Fibroblast of skin of right biceps (primary cell): ENCODE measurements at regions not wholly inside any gene's neighbourhood (a gene's known extent, or its start where the extent isn't known, plus 50 kb on each side); places are given as distances from the start of the nearest gene placed in this dataset.

Source experiments
- DNase-seq: peaks from one replicate; pipeline ENCODE4 v3.0.0-alpha.2; 2013

GRCh38 chr1:95699149-95699953 lies 465.3 kb downstream of the RWDD3 start:
- no peak for DNase-seq

- DNase-seq, result no peak
These were observed 467.6 kb downstream of the RWDD3 start for GRCh38 chr1:95701450-95702173.

GRCh38 chr1:95703046-95703445 lies 469.0 kb downstream of the RWDD3 start:
- DNase-seq, result no peak

DNA sequence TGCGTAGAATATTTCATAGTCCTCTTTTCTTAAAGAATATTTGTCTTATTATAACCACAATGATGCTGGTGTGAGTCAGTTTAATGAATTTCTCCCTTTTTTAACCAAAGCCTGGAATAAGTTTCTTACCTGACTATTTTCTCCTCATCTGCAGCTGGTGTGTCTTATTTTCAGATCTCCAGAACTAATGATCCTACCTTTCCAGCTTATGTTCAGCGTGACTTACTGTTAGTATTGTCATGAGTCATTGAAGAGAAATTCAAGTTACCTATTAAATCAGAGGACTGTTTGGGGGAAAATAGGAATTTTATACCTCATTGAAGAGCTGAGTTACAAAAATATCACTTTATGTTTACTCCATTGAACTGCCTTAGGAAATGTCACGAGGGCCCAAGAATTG lies 482.1 kb downstream of the RWDD3 start:
- no peak for DNase-seq

GRCh38 chr1:95716550-95716949 lies 482.5 kb downstream of the RWDD3 start:
- no peak for DNase-seq

- DNase-seq, result no peak
These were observed 489.3 kb downstream of the RWDD3 start for GRCh38 chr1:95723346-95723745.

DNA sequence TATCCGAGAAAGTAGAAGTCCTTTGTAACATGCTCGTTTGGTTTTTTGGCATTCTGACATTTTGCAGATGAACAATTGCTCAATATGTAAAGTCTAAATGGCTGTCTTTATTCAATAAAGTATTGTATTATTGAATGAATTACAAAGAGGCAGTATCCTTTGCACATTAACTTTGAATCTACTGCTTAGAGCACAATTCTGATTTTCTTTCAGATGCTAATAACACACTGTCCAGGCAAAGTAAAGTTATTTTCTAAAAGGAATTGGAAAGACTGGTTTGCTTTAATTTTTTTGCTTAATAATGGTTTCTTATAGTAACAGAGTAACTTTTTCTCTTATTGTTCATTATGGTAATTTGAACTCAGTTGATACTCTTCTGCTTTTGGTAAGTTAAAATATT lies 494.8 kb downstream of the RWDD3 start:
- no peak for DNase-seq

DNA sequence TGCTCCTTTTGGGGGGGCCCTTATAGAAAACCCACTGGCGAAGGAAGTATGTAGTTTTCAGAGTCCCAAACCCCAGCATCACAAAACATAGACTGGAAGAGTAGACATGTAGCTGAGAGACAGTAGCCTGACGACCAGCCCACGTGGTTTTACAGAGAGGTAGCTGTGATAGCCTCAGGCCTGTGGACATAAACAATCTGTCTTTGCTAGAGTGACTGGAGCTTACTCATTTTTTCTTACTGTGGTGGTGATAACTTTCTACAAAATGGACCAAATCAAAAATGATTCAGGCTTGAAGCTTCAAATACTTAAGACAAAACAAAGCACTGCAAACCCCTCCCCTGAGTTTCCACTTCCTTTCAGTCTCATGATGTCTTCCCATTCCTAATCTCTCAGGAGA lies 497.0 kb downstream of the RWDD3 start:
- DNase-seq, result peak; percentile 1

- DNase-seq, result no peak
These were observed 497.5 kb downstream of the RWDD3 start for GRCh38 chr1:95731466-95731865.

DNA sequence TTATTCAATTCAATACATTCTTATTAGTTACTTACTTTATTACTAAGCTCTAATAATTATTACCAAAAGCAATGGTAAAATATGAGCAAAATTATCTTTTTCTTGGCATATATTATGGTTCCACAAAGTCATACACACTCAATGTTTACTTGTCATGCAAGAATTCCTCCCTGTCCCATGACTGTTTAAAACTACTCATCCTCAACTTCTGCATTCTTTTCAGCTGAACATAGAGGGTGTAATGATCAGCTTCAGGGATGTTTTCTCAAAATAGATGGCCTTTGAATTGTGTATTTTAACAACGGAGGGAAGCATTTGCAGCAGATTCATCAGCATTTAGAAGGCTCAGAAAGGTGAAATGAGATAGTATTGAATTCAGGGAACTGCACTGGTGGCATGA lies 499.0 kb downstream of the RWDD3 start:
- no peak for DNase-seq

DNA sequence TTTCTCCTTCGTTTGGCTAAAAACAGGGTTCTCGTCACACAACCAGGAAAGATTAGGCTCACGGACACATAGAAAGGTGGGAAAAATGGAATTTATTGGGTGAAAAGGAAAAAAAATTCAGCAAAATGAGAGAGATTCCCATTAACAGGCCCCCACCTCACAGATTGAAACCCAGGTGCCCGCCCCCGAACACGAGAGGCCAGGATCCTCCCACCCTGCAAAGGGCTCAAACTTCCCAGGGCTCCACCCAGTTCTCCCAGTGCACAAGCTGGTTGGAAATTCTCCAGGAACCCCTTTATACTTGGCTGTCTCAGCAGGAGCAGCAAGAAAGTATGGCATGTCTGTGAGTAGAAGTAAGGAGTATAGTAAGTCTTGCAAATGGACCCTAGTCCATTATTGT lies 499.7 kb downstream of the RWDD3 start:
- DNase-seq, result no peak

DNA sequence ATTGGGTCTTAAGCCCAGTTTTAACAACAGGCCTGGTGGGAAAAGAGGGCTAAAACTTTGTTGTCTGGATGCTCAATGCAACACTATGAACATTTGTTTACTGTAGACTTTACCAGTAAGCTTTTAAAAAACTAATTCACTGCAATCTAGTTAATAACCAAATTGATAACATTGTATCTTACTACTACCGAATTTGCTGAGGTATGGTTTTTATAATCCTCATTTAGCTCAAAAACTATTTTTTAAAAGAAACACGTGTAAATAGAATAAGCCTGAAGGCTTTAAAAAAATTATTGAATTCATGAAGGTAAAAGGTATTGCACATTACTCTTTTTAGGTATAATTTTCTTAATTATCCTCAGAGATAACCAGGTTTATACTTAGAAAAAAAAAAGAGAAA lies 500.6 kb downstream of the RWDD3 start:
- no peak for DNase-seq

- peak; percentile 77 for DNase-seq
These were observed 508.6 kb downstream of the RWDD3 start for GRCh38 chr1:95742591-95743089.

DNA sequence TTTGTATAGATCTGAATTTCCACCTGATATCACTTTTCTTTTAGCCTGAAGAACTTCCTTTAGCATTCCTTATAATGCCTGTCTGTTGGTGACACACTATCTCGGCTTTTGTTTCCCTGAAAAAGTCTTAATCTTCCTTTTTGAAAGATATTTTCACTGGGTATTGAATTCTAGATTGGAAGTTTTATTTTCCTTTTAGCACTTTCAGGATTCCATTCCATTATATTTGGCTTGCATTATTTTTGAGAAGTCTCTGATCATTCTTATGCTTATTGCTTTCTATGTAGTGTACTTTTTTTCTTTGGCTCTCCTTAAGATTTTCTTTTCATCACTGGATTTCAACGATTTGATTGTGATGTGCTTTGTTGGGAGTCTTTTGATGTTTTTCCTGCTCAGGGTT lies 510.7 kb downstream of the RWDD3 start:
- DNase-seq, result no peak

GRCh38 chr1:95752515-95753381 lies 518.7 kb downstream of the RWDD3 start:
- DNase-seq, result no peak

DNA sequence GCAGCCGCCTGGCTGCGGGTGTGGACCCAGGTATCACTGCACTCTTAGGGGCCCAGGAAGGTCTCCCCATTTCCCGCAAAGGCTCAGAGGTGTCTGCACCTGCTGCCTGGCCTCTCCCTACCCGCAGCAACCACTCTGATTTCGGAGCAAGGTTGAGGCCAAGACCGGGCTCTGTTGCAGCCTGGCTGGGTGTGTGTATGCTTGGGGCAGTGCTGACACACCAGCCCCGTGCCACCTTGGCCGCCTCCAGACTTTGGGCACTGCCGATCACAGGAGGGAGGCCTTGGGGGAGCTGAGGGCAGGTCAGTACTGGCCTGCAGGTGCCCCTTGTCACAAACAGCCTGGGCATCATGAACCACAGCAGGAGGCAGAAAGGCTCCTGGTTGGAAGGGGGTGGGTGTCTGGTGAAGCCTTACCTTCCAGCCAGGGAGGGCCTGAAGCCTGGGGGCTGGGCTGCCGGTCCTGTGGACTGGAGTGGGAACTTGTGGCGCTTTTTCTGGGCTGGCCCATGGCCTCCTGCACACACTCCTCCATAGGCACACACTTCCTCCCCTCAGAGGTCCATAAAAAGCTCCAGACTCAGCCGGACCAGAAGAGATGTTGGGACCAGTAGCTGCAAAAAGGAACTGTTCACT lies 519.5 kb downstream of the RWDD3 start:
- no peak for DNase-seq

DNA sequence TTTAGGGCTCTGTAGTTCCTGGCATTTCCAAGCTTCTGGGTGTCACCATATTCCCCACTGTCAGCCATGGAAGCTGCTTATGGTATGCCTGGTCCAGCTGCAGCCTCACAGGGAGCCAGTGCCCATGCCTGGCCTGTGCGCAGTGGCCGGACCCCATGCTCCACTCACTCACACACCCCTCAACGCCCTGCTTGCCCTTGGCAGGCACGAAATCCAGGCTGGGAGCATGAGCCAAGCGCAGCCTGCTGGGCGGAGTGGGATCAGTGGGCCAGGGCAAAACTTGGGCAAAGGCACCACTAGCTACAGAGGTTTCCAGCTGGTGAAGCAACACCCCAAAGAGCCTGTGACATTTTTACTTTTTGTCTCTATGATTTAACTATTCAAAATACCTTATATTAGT lies 520.4 kb downstream of the RWDD3 start:
- no peak for DNase-seq

GRCh38 chr1:95766036-95766435 lies 532.0 kb downstream of the RWDD3 start:
- no peak for DNase-seq

GRCh38 chr1:95770581-95770980 lies 536.6 kb downstream of the RWDD3 start:
- DNase-seq, result no peak

DNA sequence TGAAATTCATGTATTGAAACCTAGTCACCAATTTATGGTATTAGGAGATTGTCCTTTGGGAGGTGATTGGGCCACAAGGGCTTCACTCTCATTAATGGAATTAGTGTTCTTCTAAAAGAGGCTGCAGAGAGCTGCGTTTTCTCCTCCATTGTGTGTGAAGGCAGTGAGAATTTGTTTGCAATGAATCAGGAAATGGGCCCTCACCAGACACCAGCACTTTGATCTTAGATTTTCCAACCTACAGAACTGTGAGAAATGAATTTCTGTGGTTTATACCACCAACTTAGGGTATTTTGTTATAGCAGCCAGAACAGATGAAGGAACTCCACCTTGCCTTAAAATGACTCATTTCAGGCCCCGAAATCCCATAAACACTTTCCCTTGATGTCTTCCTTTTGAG lies 544.2 kb downstream of the RWDD3 start:
- DNase-seq, result no peak

- DNase-seq, result no peak
These were observed 546.8 kb downstream of the RWDD3 start for GRCh38 chr1:95780836-95781235.

DNA sequence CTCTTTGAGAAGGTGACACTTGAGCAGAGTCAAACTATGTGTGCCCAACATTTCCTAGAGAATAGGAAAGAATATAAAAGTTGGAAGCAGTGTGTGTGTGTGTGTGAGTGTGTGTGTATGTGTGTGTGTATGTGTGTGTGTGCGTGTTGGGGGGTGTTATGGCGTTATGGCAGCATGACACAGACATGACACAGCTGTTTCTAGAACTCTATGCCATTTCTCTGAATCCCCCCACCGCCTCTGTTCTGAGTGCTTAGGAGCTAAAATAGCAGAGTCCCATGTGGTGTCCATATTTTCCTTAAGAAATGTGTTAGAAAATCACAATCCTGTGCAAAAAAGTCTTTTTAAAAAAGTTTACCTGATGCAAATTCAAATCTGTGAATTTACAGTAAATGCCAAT lies 556.1 kb downstream of the RWDD3 start:
- DNase-seq, result no peak

GRCh38 chr1:95793893-95794292 lies 559.9 kb downstream of the RWDD3 start:
- no peak for DNase-seq
